Endodermal cell (in vitro differentiated cells): ENCODE measurements at regions not wholly inside any gene's neighbourhood (a gene's known extent, or its start where the extent isn't known, plus 50 kb on each side); places are given as distances from the start of the nearest gene placed in this dataset.

Source experiments
- DNase-seq: peaks from one replicate; pipeline ENCODE4 v3.0.0-alpha.2; 2017
- H3K27ac ChIP-seq: 2 replicates; pipeline ENCODE4 v1.5.1; 2013; ENCODE audit warnings: mild to moderate bottlenecking, low read depth, low read length, moderate library complexity
- H3K27me3 ChIP-seq: 2 replicates; pipeline ENCODE4 v1.6.1; 2013; ENCODE audit warnings: mild to moderate bottlenecking, low read length, moderate library complexity; ENCODE audit not compliant: insufficient read depth, control insufficient read depth, poor library complexity, severe bottlenecking
- H3K36me3 ChIP-seq: 2 replicates; pipeline ENCODE4 v1.7.0; 2013; ENCODE audit warnings: mild to moderate bottlenecking, low read length, moderate library complexity; ENCODE audit not compliant: control insufficient read depth, insufficient read depth
- H3K4me1 ChIP-seq: one replicate; pipeline ENCODE4 v1.7.0; 2013; ENCODE audit warnings: low read length; ENCODE audit not compliant: control insufficient read depth, insufficient read depth
- H3K4me3 ChIP-seq: 2 replicates; pipeline ENCODE4 v1.5.1; 2013; ENCODE audit warnings: mild to moderate bottlenecking, low read length, moderate library complexity
- H3K9ac ChIP-seq: 2 replicates; pipeline ENCODE4 v1.6.1; 2013; ENCODE audit warnings: mild to moderate bottlenecking, low read length, moderate library complexity; ENCODE audit not compliant: poor library complexity, severe bottlenecking; ENCODE audit errors: extremely low read depth
- H3K9me3 ChIP-seq: 2 replicates; pipeline ENCODE4 v1.6.1; 2013; ENCODE audit warnings: mild to moderate bottlenecking, low read length, moderate library complexity; ENCODE audit not compliant: control insufficient read depth
- H3K27ac Mint-ChIP-seq: 2 replicates; pipeline ENCODE4 v1.8.0; 2020; ENCODE audit warnings: mixed read lengths
- H3K27me3 Mint-ChIP-seq: 2 replicates; pipeline ENCODE4 v1.8.0; 2021; ENCODE audit warnings: mild to moderate bottlenecking, mixed read lengths; ENCODE audit not compliant: insufficient read depth
- H3K36me3 Mint-ChIP-seq: 2 replicates; pipeline ENCODE4 v1.8.0; 2020; ENCODE audit warnings: low read depth, mixed read lengths
- H3K4me1 Mint-ChIP-seq: 2 replicates; pipeline ENCODE4 v1.8.0; 2020; ENCODE audit warnings: mixed read lengths
- H3K4me3 Mint-ChIP-seq: 2 replicates; pipeline ENCODE4 v1.8.0; 2020; ENCODE audit warnings: mild to moderate bottlenecking, moderate library complexity, mixed read lengths
- H3K9me3 Mint-ChIP-seq: 2 replicates; pipeline ENCODE4 v1.8.0; 2020; ENCODE audit warnings: mild to moderate bottlenecking, mixed read lengths
- WGBS, 2 experiments: methylation state at CpG; one replicate each; pipeline versions ENCODE4 v1.1.5 to v1.1.7; 2013; ENCODE audit warnings: missing lambda C conversion rate in 2 of 2, mixed read lengths in 1 of 2; ENCODE audit not compliant: insufficient coverage in 1 of 2, insufficient read length in 1 of 2; 5-methylcytosine and 5-hydroxymethylcytosine counted together
- TF ChIP-seq, protein P1 (sequence below): fragments of 200-600 bp; sonication (generic); conservative IDR thresholded peaks from 2 replicates; pipeline ENCODE4 v1.5.0; 2021; ENCODE audit warnings: antibody characterized with exemption, mild to moderate bottlenecking

DNA sequence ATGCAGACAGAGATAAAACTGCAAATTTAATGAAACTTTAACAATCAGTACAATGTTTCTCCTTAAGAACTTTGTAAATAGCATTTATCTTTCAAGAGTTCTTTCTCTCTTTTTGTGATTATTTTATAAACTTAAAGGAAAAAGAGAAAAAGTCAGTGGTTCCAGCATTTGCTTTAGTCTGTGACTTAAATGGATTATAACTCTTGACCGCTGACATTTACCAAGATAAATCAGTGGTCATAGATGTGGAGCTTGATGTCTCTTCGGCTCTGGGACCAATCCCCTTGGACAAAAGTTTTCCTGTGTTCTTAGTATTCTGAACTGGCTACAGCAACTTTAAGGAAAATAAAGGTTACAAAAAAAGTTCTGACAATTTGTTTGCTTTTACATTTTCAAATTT is 162.6 kb downstream of the TM9SF2 start:
- Histone ChIP-seq H3K9ac (no peak overlapping the region), H3K4me1 (peaks cover 13% of the 10 kb centered on the region), H3K27me3 (no peaks in the 10 kb centered on the region), H3K36me3 (no peaks in the 10 kb centered on the region), H3K9me3 (no peaks in the 10 kb centered on the region), H3K4me3 (no peak overlapping the region), H3K27ac (no peak overlapping the region)
- Mint-ChIP-seq H3K36me3 (no peaks in the 10 kb centered on the region), H3K27ac (no peak overlapping the region), H3K27me3 (peaks cover 7% of the 10 kb centered on the region), H3K4me1 (peaks cover 48% of the 10 kb centered on the region), H3K9me3 (no peaks in the 10 kb centered on the region), H3K4me3 (no peak overlapping the region)
- TF ChIP-seq, protein P1, sequence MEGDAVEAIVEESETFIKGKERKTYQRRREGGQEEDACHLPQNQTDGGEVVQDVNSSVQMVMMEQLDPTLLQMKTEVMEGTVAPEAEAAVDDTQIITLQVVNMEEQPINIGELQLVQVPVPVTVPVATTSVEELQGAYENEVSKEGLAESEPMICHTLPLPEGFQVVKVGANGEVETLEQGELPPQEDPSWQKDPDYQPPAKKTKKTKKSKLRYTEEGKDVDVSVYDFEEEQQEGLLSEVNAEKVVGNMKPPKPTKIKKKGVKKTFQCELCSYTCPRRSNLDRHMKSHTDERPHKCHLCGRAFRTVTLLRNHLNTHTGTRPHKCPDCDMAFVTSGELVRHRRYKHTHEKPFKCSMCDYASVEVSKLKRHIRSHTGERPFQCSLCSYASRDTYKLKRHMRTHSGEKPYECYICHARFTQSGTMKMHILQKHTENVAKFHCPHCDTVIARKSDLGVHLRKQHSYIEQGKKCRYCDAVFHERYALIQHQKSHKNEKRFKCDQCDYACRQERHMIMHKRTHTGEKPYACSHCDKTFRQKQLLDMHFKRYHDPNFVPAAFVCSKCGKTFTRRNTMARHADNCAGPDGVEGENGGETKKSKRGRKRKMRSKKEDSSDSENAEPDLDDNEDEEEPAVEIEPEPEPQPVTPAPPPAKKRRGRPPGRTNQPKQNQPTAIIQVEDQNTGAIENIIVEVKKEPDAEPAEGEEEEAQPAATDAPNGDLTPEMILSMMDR: no peak
- DNase-seq: no peak
- 89 to 98% methylated on average over 2 of the region's 2 CpGs for WGBS, 2 experiments

DNA sequence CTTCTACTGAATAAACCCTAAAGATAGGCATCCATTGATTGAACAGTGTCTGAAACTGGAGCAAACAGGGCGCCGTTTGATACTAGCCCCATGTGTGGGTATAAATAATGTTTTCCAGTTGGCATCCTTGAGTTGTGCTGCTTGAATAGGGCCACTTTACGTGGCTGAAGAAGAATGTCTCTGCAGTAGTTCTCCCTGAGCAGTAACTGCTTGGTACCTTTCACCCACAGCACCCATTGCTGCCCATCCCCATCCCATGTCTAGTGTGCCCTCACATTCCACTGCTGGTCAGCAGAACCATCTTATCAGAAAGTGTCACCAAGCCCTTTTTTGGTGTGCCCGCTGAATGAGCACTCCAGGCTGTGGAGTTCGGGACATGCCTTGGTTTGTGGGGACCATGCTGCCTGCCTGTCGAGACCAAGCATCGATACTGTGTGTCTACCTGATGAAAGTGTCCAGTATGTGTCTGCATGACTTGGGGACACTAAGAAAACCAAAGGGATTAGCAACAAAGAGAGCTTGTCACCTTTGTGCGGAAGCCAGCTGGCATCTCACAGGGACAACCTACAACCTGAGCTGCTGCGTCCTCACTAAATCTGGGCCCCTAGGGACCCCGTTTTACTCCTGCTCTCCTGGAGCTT is 162.0 kb downstream of the TM9SF2 start:
- Mint-ChIP-seq H3K4me3 (no peak overlapping the region), H3K36me3 (no peaks in the 10 kb centered on the region), H3K9me3 (no peaks in the 10 kb centered on the region), H3K27ac (no peak overlapping the region), H3K4me1 (peaks cover 52% of the 10 kb centered on the region), H3K27me3 (peaks cover 7% of the 10 kb centered on the region)
- Histone ChIP-seq H3K9me3 (no peaks in the 10 kb centered on the region), H3K27ac (no peak overlapping the region), H3K4me3 (no peak overlapping the region), H3K36me3 (no peaks in the 10 kb centered on the region), H3K4me1 (peaks cover 13% of the 10 kb centered on the region), H3K9ac (no peak overlapping the region), H3K27me3 (no peaks in the 10 kb centered on the region)
- WGBS, 2 experiments: 91 to 92% methylated on average over 8 to 10 of the region's 10 CpGs
- TF ChIP-seq, protein P1: no peak
- DNase-seq: no peak

- H3K9me3 ChIP-seq: no peaks in the 10 kb centered on the region
- no peak overlapping the region for H3K27ac ChIP-seq
- Mint-ChIP-seq H3K4me3 (no peak overlapping the region), H3K36me3 (no peaks in the 10 kb centered on the region), H3K27ac (no peak overlapping the region), H3K4me1 (peaks cover 55% of the 10 kb centered on the region), H3K27me3 (peaks cover 7% of the 10 kb centered on the region), H3K9me3 (no peaks in the 10 kb centered on the region)
- H3K4me1 ChIP-seq: peaks cover 19% of the 10 kb centered on the region
- no peaks in the 10 kb centered on the region for H3K36me3 ChIP-seq
- H3K27me3 ChIP-seq: no peaks in the 10 kb centered on the region
- H3K4me3 ChIP-seq: no peak overlapping the region
- WGBS, 2 experiments: 81 to 83% methylated on average over 3 of the region's 3 CpGs
- DNase-seq: no peak
- TF ChIP-seq, protein P1: no peak
- no peak overlapping the region for H3K9ac ChIP-seq
Measured at GRCh38 chr13:99662678-99663077, 161.4 kb downstream of the TM9SF2 start.
